ENCODE measurements at regions not wholly inside any gene's neighbourhood (a gene's known extent, or its start where the extent isn't known, plus 50 kb on each side); places are given as distances from the start of the nearest gene placed in this dataset.

GRCh38 chr1:2856676-2857375 is 55.3 kb upstream of the TTC34 start:
- TF ChIP-seq EZH2 (IDR thresholded peaks at IDR 0.05) (no peak), EZH2phosphoT487 (IDR thresholded peaks at IDR 0.05) (no peak)
